PC-3 (cell line): ENCODE measurements at regions not wholly inside any gene's neighbourhood (a gene's known extent, or its start where the extent isn't known, plus 50 kb on each side); places are given as distances from the start of the nearest gene placed in this dataset.

Source experiments
- ATAC-seq: fragments of 200-7000 bp; cut with Tn5 transposase; 2 replicates; pipeline ENCODE4 v1.9.1; 2020; ENCODE audit warnings: mild to moderate bottlenecking, moderate library complexity
- BruUV-seq: library from RNA; stranded (reverse); fragments of 400-500 nt; replicated peaks from 2 replicates; lab custom pipeline; 2021; lab: Mats Ljungman, UMichigan
- CTCF ChIA-PET: fragments of 300-600 bp; sonication (Branson Sonifier 250); formaldehyde crosslinking; loops from one replicate; lab custom pipeline; 2022; ENCODE audit warnings: antibody characterized with exemption; lab: Charles Lee
- POLR2A ChIA-PET: fragments of 300-600 bp; sonication (Branson Sonifier 250); formaldehyde crosslinking; loops from one replicate; lab custom pipeline; 2022; ENCODE audit warnings: antibody characterized with exemption; ENCODE audit not compliant: unreplicated experiment; lab: Charles Lee
- DNase-seq: peaks from one replicate; pipeline ENCODE4 v3.0.0-alpha.2; 2015
- H2AFZ ChIP-seq: fragments of 300-600 bp; sonication (generic); 2 replicates; pipeline ENCODE4 v1.6.0; 2016; ENCODE audit warnings: antibody characterized with exemption, low read length
- H3F3A ChIP-seq: fragments of 300-600 bp; sonication (generic); one replicate; pipeline ENCODE4 v1.6.0; 2017; ENCODE audit warnings: antibody characterized with exemption, low read length, control low read depth, mild to moderate bottlenecking; ENCODE audit not compliant: unreplicated experiment
- H3K27ac ChIP-seq: fragments of 300-600 bp; sonication (generic); 2 replicates; pipeline ENCODE4 v1.5.1; 2016; ENCODE audit warnings: mild to moderate bottlenecking, low read length
- H3K27me3 ChIP-seq: fragments of 300-600 bp; sonication (generic); 2 replicates; pipeline ENCODE4 v1.6.1; 2016; ENCODE audit warnings: low read length, mixed read lengths
- H3K36me3 ChIP-seq: fragments of 300-600 bp; sonication (generic); 2 replicates; pipeline ENCODE4 v1.6.1; 2016; ENCODE audit warnings: low read depth, mixed run types, low read length, mixed read lengths
- H3K4me1 ChIP-seq: fragments of 300-600 bp; sonication (generic); 2 replicates; pipeline ENCODE4 v1.5.1; 2016; ENCODE audit warnings: low read length; ENCODE audit not compliant: insufficient read depth
- H3K4me2 ChIP-seq: fragments of 300-600 bp; sonication (generic); 2 replicates; pipeline ENCODE4 v1.6.0; 2016; ENCODE audit warnings: low read length
- H3K4me3 ChIP-seq: fragments of 300-600 bp; sonication (generic); 2 replicates; pipeline ENCODE4 v1.5.1; 2016; ENCODE audit warnings: mild to moderate bottlenecking, low read length, mixed read lengths
- H3K79me2 ChIP-seq: fragments of 300-600 bp; sonication (generic); 2 replicates; pipeline ENCODE4 v1.6.1; 2017; ENCODE audit warnings: low read length, mixed read lengths
- H3K9ac ChIP-seq: fragments of 300-600 bp; sonication (generic); 2 replicates; pipeline ENCODE4 v1.6.0; 2016; ENCODE audit warnings: mild to moderate bottlenecking, low read length
- H3K9me2 ChIP-seq: fragments of 300-600 bp; sonication (generic); replicated peaks from 2 replicates; pipeline ENCODE4 v1.6.1; 2016; ENCODE audit warnings: mixed run types, low read length, mixed read lengths
- H3K9me3 ChIP-seq: fragments of 300-600 bp; sonication (generic); 2 replicates; pipeline ENCODE4 v1.6.1; 2016; ENCODE audit warnings: low read length, mixed read lengths
- H4K20me1 ChIP-seq: fragments of 300-600 bp; sonication (generic); 2 replicates; pipeline ENCODE4 v1.6.1; 2016; ENCODE audit warnings: low read length, mixed read lengths
- CTCF ChIP-seq: fragments of 300-600 bp; sonication (generic); conservative IDR thresholded peaks from 2 replicates; pipeline ENCODE4 v1.5.1; 2017; ENCODE audit warnings: antibody characterized with exemption, low read depth, mild to moderate bottlenecking, low read length
- EZH2 ChIP-seq: fragments of 300-600 bp; sonication (generic); IDR thresholded peaks from one replicate; pipeline ENCODE4 v1.6.1; 2017; ENCODE audit warnings: antibody characterized with exemption, mild to moderate bottlenecking, low read length; ENCODE audit not compliant: unreplicated experiment
- EZH2phosphoT487 ChIP-seq: fragments of 300-600 bp; sonication (generic); IDR thresholded peaks from 2 replicates; pipeline ENCODE4 v1.6.1; 2018; ENCODE audit warnings: mild to moderate bottlenecking, antibody characterized with exemption, low read length, borderline replicate concordance
- intact Hi-C: fragments of 100-400 bp; cut with micrococcal nuclease; formaldehyde crosslinking; loops from 2 replicates; pipeline ENCODE4 v1.9.0; 2023

DNA sequence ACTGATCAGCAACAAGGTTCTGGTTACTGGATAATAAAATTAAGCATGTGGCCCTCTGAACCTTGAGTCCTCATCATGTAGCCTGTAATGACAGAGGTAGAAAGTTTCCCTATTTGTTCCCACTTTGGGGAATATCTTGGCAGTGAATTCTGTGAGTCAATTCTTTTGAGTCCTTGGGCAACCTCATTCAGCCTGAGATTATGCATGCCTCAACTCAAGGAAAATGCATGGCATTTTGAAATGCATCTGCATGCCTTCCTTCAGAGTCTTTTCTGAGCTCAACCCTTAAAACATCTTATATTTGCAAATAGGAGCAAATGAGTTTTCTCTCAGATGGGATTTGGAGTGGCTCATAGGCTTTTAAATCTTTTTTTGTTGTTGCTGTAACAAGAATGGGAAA lies 218.1 kb upstream of the CD180 start:
- no peak overlapping the region for H3K27ac ChIP-seq
- H3K4me3 ChIP-seq, result no peak overlapping the region
- H4K20me1 ChIP-seq, result no peaks in the 10 kb centered on the region
- intact Hi-C loops, result no loop called here
- ATAC-seq (no peak), DNase-seq (no peak)
- no peaks in the 10 kb centered on the region for H3K27me3 ChIP-seq
- no peaks in the 10 kb centered on the region for H3K36me3 ChIP-seq
- H3K79me2 ChIP-seq, result no peaks in the 10 kb centered on the region
- no TSS peak for BruUV-seq
- CTCF ChIA-PET, result no interaction called here
- TF ChIP-seq EZH2, result no peak
- TF ChIP-seq CTCF, result no peak
- TF ChIP-seq EZH2phosphoT487, result no peak
- H3K4me1 ChIP-seq, result no peaks in the 10 kb centered on the region
- H3K9me2 ChIP-seq, result no peaks in the 10 kb centered on the region
- no peak overlapping the region for H2AFZ ChIP-seq
- no peak overlapping the region for H3K9ac ChIP-seq
- H3K4me2 ChIP-seq, result no peak overlapping the region
- POLR2A ChIA-PET, result no interaction called here
- no peaks in the 10 kb centered on the region for H3K9me3 ChIP-seq
- no peaks in the 10 kb centered on the region for H3F3A ChIP-seq

- Histone ChIP-seq H3K9ac (no peak overlapping the region), H3F3A (no peaks in the 10 kb centered on the region), H3K27ac (no peak overlapping the region), H4K20me1 (no peaks in the 10 kb centered on the region), H3K79me2 (no peaks in the 10 kb centered on the region), H2AFZ (no peak overlapping the region), H3K27me3 (no peaks in the 10 kb centered on the region), H3K36me3 (no peaks in the 10 kb centered on the region), H3K4me2 (no peak overlapping the region), H3K9me3 (no peaks in the 10 kb centered on the region), H3K4me3 (no peak overlapping the region), H3K4me1 (no peaks in the 10 kb centered on the region), H3K9me2 (no peaks in the 10 kb centered on the region)
- DNase-seq (no peak), ATAC-seq (no peak)
- BruUV-seq, result no TSS peak
- TF ChIP-seq CTCF, result no peak
- TF ChIP-seq EZH2, result no peak
- TF ChIP-seq EZH2phosphoT487, result no peak
- CTCF ChIA-PET, result no interaction called here
- intact Hi-C loops, result no loop called here
- POLR2A ChIA-PET, result no interaction called here
These were observed 217.1 kb upstream of the CD180 start for GRCh38 chr5:67413721-67414120.

- no peaks in the 10 kb centered on the region for H3K27me3 ChIP-seq
- ChIA-PET POLR2A (no interaction called here), CTCF (no interaction called here)
- ATAC-seq (no peak), DNase-seq (no peak)
- H3K27ac ChIP-seq, result no peak overlapping the region
- H2AFZ ChIP-seq, result no peak overlapping the region
- H3K9me2 ChIP-seq, result no peaks in the 10 kb centered on the region
- no TSS peak for BruUV-seq
- H3K4me3 ChIP-seq, result no peak overlapping the region
- H3F3A ChIP-seq, result no peaks in the 10 kb centered on the region
- no peak overlapping the region for H3K9ac ChIP-seq
- intact Hi-C loops, result no loop called here
- peaks cover 6% of the 10 kb centered on the region; the same call in 1 of the 2 replicates for H3K4me1 ChIP-seq
- no peak for TF ChIP-seq CTCF
- no peak for TF ChIP-seq EZH2
- TF ChIP-seq EZH2phosphoT487, result no peak
- H3K9me3 ChIP-seq, result no peaks in the 10 kb centered on the region
- H3K4me2 ChIP-seq, result no peak overlapping the region
- no peaks in the 10 kb centered on the region for H3K79me2 ChIP-seq
- H3K36me3 ChIP-seq, result no peaks in the 10 kb centered on the region
- no peaks in the 10 kb centered on the region for H4K20me1 ChIP-seq
These were observed 212.7 kb upstream of the CD180 start for GRCh38 chr5:67409126-67409777.
